ENCODE measurements at regions not wholly inside any gene's neighbourhood (a gene's known extent, or its start where the extent isn't known, plus 50 kb on each side); places are given as distances from the start of the nearest gene placed in this dataset.
"Not testable (repeated sequence)": the region's sequence is repeated elsewhere in the genome, so short reads cannot be mapped to it uniquely, and the experiment has no call there.

GRCh38 chr15:89023311-89023961 is 64.8 kb upstream of the ABHD2 start:
- DNase-seq (ENCODE audit: extremely low read depth, low read depth) = no peak

GRCh38 chr15:89024418-89024817 is 63.8 kb upstream of the ABHD2 start:
- no peak for DNase-seq (ENCODE audit: extremely low read depth, low read depth)

- no peak for DNase-seq (ENCODE audit: extremely low read depth, low read depth)
Observed at GRCh38 chr15:89026167-89026566, 62.1 kb upstream of the ABHD2 start.

- no peak for DNase-seq (ENCODE audit: extremely low read depth, low read depth)
Observed at GRCh38 chr15:89028036-89028435, 60.2 kb upstream of the ABHD2 start.

GRCh38 chr15:89030311-89030710 is 57.9 kb upstream of the ABHD2 start:
- no peak for DNase-seq (ENCODE audit: extremely low read depth, low read depth)

- not testable (repeated sequence) for DNase-seq (ENCODE audit: extremely low read depth, low read depth)
Observed at GRCh38 chr15:89031637-89032285, 56.5 kb upstream of the ABHD2 start.

- DNase-seq (ENCODE audit: extremely low read depth, low read depth) = no peak
Observed at GRCh38 chr15:89034305-89034704, 54.0 kb upstream of the ABHD2 start.

GRCh38 chr15:89035150-89035549 is 53.1 kb upstream of the ABHD2 start:
- no peak for DNase-seq (ENCODE audit: extremely low read depth, low read depth)

GRCh38 chr15:89035658-89036057 is 52.6 kb upstream of the ABHD2 start:
- no peak for DNase-seq (ENCODE audit: extremely low read depth, low read depth)

GRCh38 chr15:89038146-89038545 is 50.1 kb upstream of the ABHD2 start:
- DNase-seq (ENCODE audit: extremely low read depth, low read depth) = no peak

Data from NCI-H460 (cell line).